Urinary bladder (tissue), 3 donors: ENCODE measurements at regions not wholly inside any gene's neighbourhood (a gene's known extent, or its start where the extent isn't known, plus 50 kb on each side); places are given as distances from the start of the nearest gene placed in this dataset.
"Not testable (repeated sequence)": the region's sequence is repeated elsewhere in the genome, so short reads cannot be mapped to it uniquely, and the experiment has no call there.

ENCODE experiments used
- DNase-seq: peaks from one replicate; pipeline ENCODE4 v3.0.0-alpha.2; 2015; ENCODE audit errors: extremely low spot score
- H3K27ac ChIP-seq: one replicate; pipeline ENCODE4 v1.5.1; 2013; ENCODE audit warnings: low read depth, mild to moderate bottlenecking, moderate library complexity
- H3K36me3 ChIP-seq: one replicate; pipeline ENCODE4 v1.6.1; 2013; ENCODE audit warnings: mild to moderate bottlenecking, moderate library complexity; ENCODE audit not compliant: insufficient read depth
- H3K4me1 ChIP-seq: one replicate; pipeline ENCODE4 v1.6.1; 2013; ENCODE audit warnings: mild to moderate bottlenecking, moderate library complexity; ENCODE audit not compliant: insufficient read depth
- H3K4me3 ChIP-seq: one replicate; pipeline ENCODE4 v1.5.1; 2013; ENCODE audit warnings: low read depth, low read length
- WGBS: extraction: QIAGEN DNeasy Blood & Tissue Kit; methylation state at CpG from one replicate; pipeline ENCODE4 v1.1.7; 2013; 5-methylcytosine and 5-hydroxymethylcytosine counted together
- donor health status: healthy with polysubstance abuse.
- donor health status: healthy.

DNA sequence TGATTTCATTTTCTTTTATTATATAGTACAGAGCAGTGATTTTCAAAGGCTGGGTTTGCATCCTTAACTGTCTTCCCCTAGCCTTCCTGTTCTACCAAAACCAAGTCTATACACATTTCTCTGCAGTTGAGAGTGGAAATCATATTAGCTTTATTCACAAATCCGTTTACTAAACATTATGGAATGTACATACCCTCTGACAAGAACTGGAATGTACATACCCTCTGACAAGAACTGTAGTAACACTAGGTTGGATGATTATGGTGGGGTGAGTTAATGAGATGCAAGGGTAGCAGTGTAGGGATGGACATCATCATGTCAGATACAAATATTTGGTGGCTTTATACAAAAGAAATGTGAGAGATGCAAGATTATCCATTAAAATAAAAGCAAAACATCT is 154.8 kb downstream of the CYB561 start:
- WGBS: 74% methylated on average over 1 of the region's 1 CpG
- Histone ChIP-seq H3K4me1 (no peaks in the 10 kb centered on the region), H3K36me3 (no peaks in the 10 kb centered on the region), H3K27ac (no peak overlapping the region), H3K4me3 (no peak overlapping the region)
- DNase-seq: no peak

GRCh38 chr17:63292421-63292820 is 153.7 kb downstream of the CYB561 start:
- Histone ChIP-seq H3K36me3 (no peaks in the 10 kb centered on the region), H3K27ac (no peak overlapping the region), H3K4me3 (no peak overlapping the region), H3K4me1 (no peaks in the 10 kb centered on the region)
- DNase-seq: no peak

DNA sequence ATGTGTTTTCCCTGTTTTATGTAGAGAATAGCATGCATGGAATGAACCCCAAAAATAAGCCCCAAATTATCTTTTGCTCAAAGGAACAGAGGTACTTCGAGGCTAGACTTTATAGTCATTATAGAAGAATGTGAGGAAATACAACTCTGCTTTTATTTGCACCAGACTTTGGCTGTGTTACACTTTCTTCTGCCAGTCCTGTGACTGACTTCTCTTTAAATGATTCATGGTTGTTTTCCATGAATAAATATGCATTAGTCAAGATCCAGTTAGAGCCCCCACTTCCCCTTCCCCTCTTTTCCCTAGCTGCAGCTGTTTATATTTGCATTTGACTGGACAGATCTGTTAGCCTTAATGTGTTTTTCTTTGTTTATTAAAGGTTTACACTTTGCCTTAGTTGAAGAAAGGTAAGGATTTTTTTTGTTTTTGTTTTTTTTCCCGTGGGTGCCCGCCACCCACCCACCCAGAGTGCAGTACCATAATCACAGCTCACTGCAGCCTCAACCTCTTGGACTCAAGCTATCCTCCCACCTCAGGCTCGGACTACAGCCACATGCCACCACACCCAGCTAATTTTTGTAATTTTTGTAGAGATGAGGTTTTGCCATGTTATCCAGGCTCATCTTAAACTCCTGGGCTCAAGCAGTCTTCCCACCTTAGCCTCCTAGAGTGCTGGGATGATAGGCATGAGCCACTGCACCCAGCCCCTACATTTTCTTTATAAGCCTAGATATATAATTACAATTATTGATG is 152.6 kb downstream of the CYB561 start:
- WGBS: 57% methylated on average over 4 of the region's 4 CpGs
- Histone ChIP-seq H3K4me3 (no peak overlapping the region), H3K4me1 (no peaks in the 10 kb centered on the region), H3K27ac (no peak overlapping the region), H3K36me3 (no peaks in the 10 kb centered on the region)
- no peak for DNase-seq

DNA sequence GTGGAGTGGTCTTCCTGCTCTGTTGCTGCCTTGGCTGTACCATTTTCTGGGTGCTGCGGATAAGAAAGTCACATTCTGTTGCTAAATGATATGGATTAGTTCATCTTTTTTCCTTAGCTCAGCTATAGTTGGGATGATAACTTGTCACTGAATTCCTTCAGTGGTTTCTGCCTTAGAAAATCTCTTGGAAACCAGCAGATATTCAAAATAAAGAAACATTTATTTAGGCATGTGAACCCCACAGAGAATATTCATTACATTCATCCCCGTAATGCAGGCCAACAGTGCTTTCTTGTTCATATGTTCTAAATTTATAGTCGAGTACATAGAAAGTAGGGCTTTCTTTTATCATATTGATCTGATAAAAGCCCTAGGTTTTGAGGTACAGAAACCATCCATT is 151.3 kb downstream of the CYB561 start:
- 85% methylated on average over 3 of the region's 3 CpGs for WGBS
- Histone ChIP-seq H3K27ac (no peak overlapping the region), H3K4me1 (no peaks in the 10 kb centered on the region), H3K36me3 (no peaks in the 10 kb centered on the region), H3K4me3 (no peak overlapping the region)
- DNase-seq: no peak

- Histone ChIP-seq H3K4me1 (no peaks in the 10 kb centered on the region), H3K36me3 (no peaks in the 10 kb centered on the region), H3K27ac (no peak overlapping the region), H3K4me3 (no peak overlapping the region)
- WGBS: 36% methylated on average over 2 of the region's 2 CpGs
- no peak for DNase-seq
Measured at GRCh38 chr17:63295288-63295687, 150.8 kb downstream of the CYB561 start.

- no peaks in the 10 kb centered on the region for H3K36me3 ChIP-seq
- 82% methylated on average over 1 of the region's 1 CpG for WGBS
- H3K4me3 ChIP-seq: no peak overlapping the region
- H3K27ac ChIP-seq: no peak overlapping the region
- no peaks in the 10 kb centered on the region for H3K4me1 ChIP-seq
- DNase-seq: no peak
Measured at GRCh38 chr17:63295839-63296590, 150.1 kb downstream of the CYB561 start.

GRCh38 chr17:63298916-63299315 is 147.2 kb downstream of the CYB561 start:
- 95% methylated on average over 1 of the region's 1 CpG for WGBS
- H3K4me3 ChIP-seq, H3K27ac ChIP-seq, H3K4me1 ChIP-seq, DNase-seq, H3K36me3 ChIP-seq: not testable (repeated sequence)

DNA sequence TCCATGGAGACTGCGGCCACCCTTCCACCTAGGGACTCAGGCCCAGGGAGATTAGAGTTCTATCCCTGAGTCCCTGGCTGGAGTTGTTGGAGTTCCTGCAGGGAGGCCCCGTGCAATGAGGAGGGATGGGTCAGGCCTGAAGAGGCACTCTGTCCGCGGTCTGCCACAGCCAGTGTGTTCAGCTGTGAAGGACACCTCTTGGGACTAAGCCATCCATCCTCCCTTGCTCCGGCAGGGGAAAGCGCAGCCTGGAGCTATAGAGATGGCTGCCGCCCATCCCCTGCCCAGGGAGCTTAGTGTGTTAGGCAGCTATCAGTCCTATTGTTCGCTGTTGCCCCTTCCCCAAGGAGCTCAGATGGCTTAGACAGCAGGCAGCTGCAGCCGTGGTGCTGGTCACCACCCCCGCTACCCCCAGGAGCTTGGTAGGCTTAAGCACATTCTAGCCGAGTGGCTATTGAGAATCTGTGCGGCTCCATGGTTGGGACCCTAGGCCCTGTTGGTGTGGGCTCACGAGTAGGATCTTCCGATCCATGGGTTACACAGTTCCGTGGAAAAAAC is 141.3 kb downstream of the CYB561 start:
- Histone ChIP-seq H3K36me3 (no peaks in the 10 kb centered on the region), H3K4me3 (no peak overlapping the region), H3K4me1 (no peaks in the 10 kb centered on the region), H3K27ac (no peak overlapping the region)
- 98% methylated on average over 15 of the region's 15 CpGs for WGBS
- DNase-seq: no peak

DNA sequence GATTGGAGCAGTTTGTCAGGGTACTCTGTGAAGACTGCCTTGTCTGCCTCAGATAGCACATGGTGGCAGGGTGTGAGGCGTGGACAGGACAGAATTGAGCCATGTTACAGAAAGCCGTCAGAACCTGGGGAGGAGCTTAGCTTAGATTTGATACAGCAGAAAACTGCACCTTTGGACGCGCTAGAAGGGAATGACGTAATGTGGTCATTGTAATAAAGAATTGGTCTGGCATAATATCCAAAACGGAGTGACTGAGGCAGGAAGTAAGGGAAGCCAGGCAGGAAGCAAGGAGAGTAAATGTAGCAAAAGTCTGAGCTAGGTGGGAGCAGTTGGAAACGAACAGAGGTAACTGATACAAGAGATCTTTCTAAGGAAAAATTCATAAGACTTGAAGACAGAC is 140.2 kb downstream of the CYB561 start:
- no peak overlapping the region for H3K4me3 ChIP-seq
- no peak overlapping the region for H3K27ac ChIP-seq
- no peak for DNase-seq
- H3K4me1 ChIP-seq: no peaks in the 10 kb centered on the region
- no peaks in the 10 kb centered on the region for H3K36me3 ChIP-seq
- 94% methylated on average over 7 of the region's 7 CpGs for WGBS

DNA sequence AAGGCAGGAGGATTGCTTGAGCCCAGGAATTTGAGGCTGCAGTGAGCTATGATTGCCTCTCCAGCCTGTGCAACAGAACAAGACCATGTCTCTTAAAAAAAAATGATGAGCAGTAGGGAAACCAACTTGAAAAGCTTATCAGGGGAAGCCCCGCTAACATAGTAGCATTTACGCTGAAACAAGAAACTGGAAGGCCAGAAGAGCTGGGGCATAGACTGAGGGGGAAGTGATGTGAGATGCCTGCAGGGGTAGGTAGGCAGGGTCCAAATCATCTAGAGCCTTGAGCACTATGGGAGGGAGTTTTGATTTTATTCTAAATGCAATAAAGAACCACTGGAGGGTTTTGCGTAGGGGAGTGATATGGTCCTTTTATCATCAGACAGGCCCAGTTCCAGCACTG is 139.3 kb downstream of the CYB561 start:
- H3K4me3 ChIP-seq: no peak overlapping the region
- H3K27ac ChIP-seq: no peak overlapping the region
- H3K4me1 ChIP-seq: no peaks in the 10 kb centered on the region
- WGBS: 97% methylated on average over 3 of the region's 3 CpGs
- no peaks in the 10 kb centered on the region for H3K36me3 ChIP-seq
- DNase-seq: no peak

DNA sequence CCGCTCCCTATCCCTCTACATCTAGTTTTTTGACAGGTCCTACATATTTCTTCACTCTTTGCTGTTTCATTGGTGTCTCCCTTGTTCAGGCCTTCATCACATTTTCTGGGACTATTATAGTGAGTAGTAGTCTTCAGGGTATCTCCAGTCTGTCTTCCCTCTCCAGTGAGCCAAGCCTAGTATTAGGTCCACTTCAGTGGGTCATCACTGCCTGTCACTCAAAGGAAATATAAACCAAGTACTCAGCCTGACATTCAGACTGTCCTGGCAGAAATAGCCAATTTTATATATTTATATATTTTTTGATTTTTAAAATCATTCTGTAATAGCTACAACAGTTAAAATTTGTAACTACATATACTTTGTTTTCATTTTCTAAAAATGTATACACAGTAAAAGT is 137.8 kb downstream of the CYB561 start:
- 98% methylated on average over 1 of the region's 1 CpG for WGBS
- no peaks in the 10 kb centered on the region for H3K36me3 ChIP-seq
- no peaks in the 10 kb centered on the region for H3K4me1 ChIP-seq
- H3K27ac ChIP-seq: no peak overlapping the region
- DNase-seq: no peak
- H3K4me3 ChIP-seq: no peak overlapping the region

GRCh38 chr17:63309021-63309420 is 137.1 kb downstream of the CYB561 start:
- H3K4me1 ChIP-seq: no peaks in the 10 kb centered on the region
- no peaks in the 10 kb centered on the region for H3K36me3 ChIP-seq
- no peak for DNase-seq
- no peak overlapping the region for H3K4me3 ChIP-seq
- no peak overlapping the region for H3K27ac ChIP-seq
- WGBS: 46% methylated on average over 2 of the region's 2 CpGs

GRCh38 chr17:63311416-63311937 is 134.6 kb downstream of the CYB561 start:
- Histone ChIP-seq H3K36me3 (no peaks in the 10 kb centered on the region), H3K27ac (no peak overlapping the region), H3K4me3 (no peak overlapping the region), H3K4me1 (no peaks in the 10 kb centered on the region)
- DNase-seq: no peak

GRCh38 chr17:63314761-63315160 is 131.3 kb downstream of the CYB561 start:
- Histone ChIP-seq H3K4me3 (no peak overlapping the region), H3K36me3 (peaks cover 4% of the 10 kb centered on the region), H3K27ac (no peak overlapping the region), H3K4me1 (no peaks in the 10 kb centered on the region)
- DNase-seq: no peak
- 91% methylated on average over 10 of the region's 10 CpGs for WGBS
